Dendritic cell treated with granulocyte-macrophage colony-stimulating factor and Interleukin-4, amounts not matched to agents 40 ng/mL and 50 ng/mL, for 4 days (primary cell): ENCODE measurements at regions not wholly inside any gene's neighbourhood (a gene's known extent, or its start where the extent isn't known, plus 50 kb on each side); places are given as distances from the start of the nearest gene placed in this dataset.
A peak's percentile ranks its signal among the peaks of the same experiment; 100 is the strongest.

ENCODE experiments used
- H3K27ac Mint-ChIP-seq: one replicate; pipeline ENCODE4 v1.8.0; 2022; ENCODE audit warnings: mild to moderate bottlenecking, mixed read lengths
- H3K27me3 Mint-ChIP-seq: one replicate; pipeline ENCODE4 v1.8.0; 2022; ENCODE audit warnings: mild to moderate bottlenecking, mixed read lengths
- H3K36me3 Mint-ChIP-seq: one replicate; pipeline ENCODE4 v1.8.0; 2022; ENCODE audit warnings: low read depth, mixed read lengths
- H3K4me1 Mint-ChIP-seq: one replicate; pipeline ENCODE4 v1.8.0; 2022; ENCODE audit warnings: low read depth, mixed read lengths
- H3K4me3 Mint-ChIP-seq: one replicate; pipeline ENCODE4 v1.8.0; 2022; ENCODE audit warnings: mild to moderate bottlenecking, moderate library complexity, mixed read lengths
- H3K9me3 Mint-ChIP-seq: one replicate; pipeline ENCODE4 v1.8.0; 2022; ENCODE audit warnings: mixed read lengths
- intact Hi-C: fragments of 100-400 bp; cut with micrococcal nuclease; formaldehyde crosslinking; loops from one replicate; pipeline ENCODE4 v1.15.0; 2022

DNA sequence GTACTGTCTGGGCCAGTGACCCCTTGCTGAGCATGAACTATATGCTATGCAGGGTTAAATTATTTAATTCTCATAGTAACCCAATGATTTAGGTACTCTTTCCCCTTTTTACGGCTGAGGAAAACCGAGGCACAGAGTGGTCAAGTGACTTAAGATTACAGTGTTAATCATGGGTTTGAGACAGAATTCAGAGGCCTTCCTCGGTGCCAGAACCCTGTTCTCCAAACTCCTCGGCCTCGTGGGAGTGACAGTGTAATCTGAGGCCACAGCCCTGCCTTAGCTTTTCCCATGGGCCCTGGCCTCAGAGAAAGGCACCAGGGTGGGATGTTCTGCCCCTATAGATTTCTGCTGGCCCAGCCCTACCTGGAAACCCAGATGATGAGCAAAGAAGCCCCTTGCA is 86.4 kb upstream of the ZNF648 start:
- Mint-ChIP-seq H3K4me1 (peaks cover 73% of the 10 kb centered on the region), H3K9me3 (no peaks in the 10 kb centered on the region), H3K27me3 (no peaks in the 10 kb centered on the region), H3K36me3 (no peaks in the 10 kb centered on the region), H3K4me3 (no peak overlapping the region), H3K27ac (peak overlapping the region; percentile 98)
- intact Hi-C loops: no loop called here

DNA sequence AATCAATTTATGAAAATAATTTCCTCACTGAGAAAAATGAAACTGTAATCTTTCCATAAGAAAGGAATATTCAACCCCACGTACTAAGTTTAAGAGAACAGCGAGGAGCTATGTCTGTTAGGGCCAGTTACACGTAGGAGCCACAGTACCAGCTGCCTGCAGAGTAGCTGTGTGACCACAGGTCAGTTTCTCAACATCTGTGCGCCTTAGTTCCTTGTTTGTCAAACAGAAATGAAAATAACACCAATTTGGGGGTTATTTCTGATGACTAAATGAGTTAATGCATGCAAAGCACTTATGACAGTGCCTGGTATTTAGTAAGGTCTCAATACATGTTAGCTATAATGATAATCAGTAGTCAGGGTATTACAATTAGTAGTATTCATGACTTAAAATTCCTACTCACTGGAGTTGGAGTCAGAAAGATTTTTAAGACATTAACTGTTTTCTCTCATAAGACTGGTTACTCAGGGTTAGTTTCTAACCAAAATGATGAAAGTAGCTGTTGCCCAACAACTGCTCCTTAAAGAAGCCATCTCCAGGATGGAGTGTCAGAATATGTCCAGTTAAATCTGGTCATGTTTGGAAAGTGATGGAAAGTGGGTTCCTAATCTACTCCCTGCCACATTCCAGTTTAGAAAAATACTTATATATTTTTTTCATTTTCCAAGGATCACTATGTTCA is 85.8 kb upstream of the ZNF648 start:
- intact Hi-C loops: no loop called here
- no peaks in the 10 kb centered on the region for H3K9me3 Mint-ChIP-seq
- H3K4me1 Mint-ChIP-seq: peaks cover 73% of the 10 kb centered on the region
- H3K27ac Mint-ChIP-seq: peak overlapping the region; percentile 98
- no peaks in the 10 kb centered on the region for H3K27me3 Mint-ChIP-seq
- no peaks in the 10 kb centered on the region for H3K36me3 Mint-ChIP-seq
- no peak overlapping the region for H3K4me3 Mint-ChIP-seq

DNA sequence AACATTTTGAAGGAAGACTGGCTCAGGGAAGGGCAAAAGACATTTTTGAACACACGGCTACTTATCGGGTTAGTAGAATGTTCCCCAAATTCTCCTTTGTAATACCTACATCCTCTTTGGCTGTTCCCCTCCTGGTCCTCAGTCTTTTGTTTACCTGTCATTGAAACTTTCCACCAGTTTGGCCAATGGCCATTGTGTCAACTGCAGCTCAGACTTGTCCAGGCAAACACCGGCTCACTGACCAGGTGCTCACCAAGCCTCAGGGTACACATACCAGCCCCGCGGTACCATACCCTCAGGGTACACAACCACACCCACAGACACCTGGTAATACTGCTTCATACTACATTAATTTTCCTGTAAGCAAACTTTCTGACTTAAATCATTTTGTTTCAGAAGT is 84.8 kb upstream of the ZNF648 start:
- H3K4me1 Mint-ChIP-seq: peaks cover 68% of the 10 kb centered on the region
- H3K36me3 Mint-ChIP-seq: no peaks in the 10 kb centered on the region
- peak overlapping the region; percentile 98 for H3K27ac Mint-ChIP-seq
- intact Hi-C loops: no loop called here
- no peaks in the 10 kb centered on the region for H3K9me3 Mint-ChIP-seq
- H3K4me3 Mint-ChIP-seq: no peak overlapping the region
- H3K27me3 Mint-ChIP-seq: no peaks in the 10 kb centered on the region

DNA sequence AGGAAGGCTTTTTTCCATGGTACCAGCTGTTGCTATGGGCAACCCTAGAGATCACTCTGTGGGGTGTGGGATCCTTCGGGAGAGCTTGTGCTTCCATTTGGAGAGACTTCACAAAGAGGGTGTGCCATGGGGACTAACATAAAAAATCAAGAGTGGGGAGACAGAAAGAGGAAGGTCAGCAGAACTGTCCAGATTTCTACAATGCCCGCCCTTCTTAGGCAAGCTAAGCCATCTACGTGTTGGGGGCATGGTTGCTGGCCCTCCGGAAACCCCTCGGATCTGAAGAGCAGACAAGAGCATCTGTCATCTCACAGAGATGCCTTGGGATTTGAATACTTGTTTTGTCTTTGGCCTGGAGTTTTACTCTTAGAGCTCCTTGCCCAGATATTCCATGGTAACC is 83.9 kb upstream of the ZNF648 start:
- no peaks in the 10 kb centered on the region for H3K36me3 Mint-ChIP-seq
- no peaks in the 10 kb centered on the region for H3K27me3 Mint-ChIP-seq
- H3K4me3 Mint-ChIP-seq: no peak overlapping the region
- H3K9me3 Mint-ChIP-seq: no peaks in the 10 kb centered on the region
- peak overlapping the region; percentile 98 for H3K27ac Mint-ChIP-seq
- H3K4me1 Mint-ChIP-seq: peaks cover 68% of the 10 kb centered on the region
- intact Hi-C loops: loop anchor here (2.0 kb wide), 2 partner anchors 25 to 51 kb away; no protein-coding TSS in a partner anchor

DNA sequence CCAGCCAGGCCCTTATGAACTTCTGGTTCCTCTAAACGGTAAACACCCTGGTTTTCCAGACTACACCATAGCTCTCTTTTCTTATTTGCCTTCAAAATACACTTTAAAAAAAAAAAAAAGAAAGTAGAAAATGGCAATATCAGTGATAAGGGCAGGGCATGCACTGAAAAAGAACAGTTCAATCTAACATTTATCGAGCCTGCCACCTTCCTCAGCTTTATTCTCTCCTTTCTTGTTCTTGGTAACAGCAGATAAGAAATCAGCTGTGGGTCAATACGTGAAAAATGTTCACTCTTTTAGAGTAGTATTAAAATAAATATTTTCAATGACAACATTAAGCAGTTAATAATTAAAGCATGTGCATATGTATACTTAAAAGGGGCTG is 83.1 kb upstream of the ZNF648 start:
- H3K9me3 Mint-ChIP-seq: no peaks in the 10 kb centered on the region
- H3K4me3 Mint-ChIP-seq: no peak overlapping the region
- no peaks in the 10 kb centered on the region for H3K27me3 Mint-ChIP-seq
- no peaks in the 10 kb centered on the region for H3K36me3 Mint-ChIP-seq
- peak overlapping the region; percentile 98 for H3K27ac Mint-ChIP-seq
- intact Hi-C loops: loop anchor here (2.0 kb wide), 2 partner anchors 26 to 52 kb away; no protein-coding TSS in a partner anchor
- H3K4me1 Mint-ChIP-seq: peaks cover 61% of the 10 kb centered on the region

DNA sequence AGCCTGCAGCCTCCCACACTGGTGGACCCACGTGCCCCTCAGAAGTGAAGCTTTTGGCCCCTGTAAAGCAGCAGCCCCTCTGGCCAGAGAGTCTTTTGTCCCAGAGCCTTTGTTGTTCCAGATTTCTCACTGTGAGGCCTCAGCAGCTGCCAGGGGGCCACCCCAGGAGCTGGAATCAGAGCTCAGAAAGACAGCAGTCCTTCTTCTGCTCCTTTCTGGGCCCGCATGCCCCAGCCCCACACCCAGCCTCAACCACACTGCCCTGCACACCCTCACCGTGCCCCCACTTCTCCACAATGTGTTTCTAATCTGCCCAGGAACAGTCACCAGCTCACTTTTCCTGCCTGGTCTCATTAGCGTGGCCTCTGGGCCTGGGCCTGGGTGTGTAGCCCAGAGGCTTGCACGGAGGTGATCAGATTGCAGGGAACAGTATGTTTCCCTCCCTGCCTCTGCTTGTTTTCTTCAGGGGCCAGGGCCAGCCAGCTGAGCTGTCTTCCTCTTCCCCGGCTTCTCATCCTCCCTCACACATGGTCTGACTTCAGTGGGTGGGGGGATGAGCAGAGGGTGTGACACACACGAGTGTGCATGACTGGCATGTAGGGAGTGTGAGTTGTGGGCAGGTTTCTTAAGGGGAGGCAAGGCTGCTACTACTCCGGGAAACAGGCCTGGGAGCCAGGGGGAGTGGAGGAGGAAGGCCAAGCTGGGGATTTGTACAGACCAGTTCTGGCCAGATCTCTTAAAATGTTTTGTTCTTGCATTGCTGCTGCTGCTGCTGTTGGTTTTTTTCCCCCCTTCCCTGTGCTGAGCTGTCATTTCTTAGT is 82.5 kb upstream of the ZNF648 start:
- Mint-ChIP-seq H3K4me1 (peaks cover 55% of the 10 kb centered on the region), H3K27me3 (no peaks in the 10 kb centered on the region), H3K9me3 (no peaks in the 10 kb centered on the region), H3K4me3 (peak overlapping the region; percentile 64), H3K27ac (peak overlapping the region; percentile 98), H3K36me3 (no peaks in the 10 kb centered on the region)
- intact Hi-C loops: loop anchor here (1.0 to 2.0 kb wide), 4 partner anchors 27 to 252 kb away; no protein-coding TSS in a partner anchor

DNA sequence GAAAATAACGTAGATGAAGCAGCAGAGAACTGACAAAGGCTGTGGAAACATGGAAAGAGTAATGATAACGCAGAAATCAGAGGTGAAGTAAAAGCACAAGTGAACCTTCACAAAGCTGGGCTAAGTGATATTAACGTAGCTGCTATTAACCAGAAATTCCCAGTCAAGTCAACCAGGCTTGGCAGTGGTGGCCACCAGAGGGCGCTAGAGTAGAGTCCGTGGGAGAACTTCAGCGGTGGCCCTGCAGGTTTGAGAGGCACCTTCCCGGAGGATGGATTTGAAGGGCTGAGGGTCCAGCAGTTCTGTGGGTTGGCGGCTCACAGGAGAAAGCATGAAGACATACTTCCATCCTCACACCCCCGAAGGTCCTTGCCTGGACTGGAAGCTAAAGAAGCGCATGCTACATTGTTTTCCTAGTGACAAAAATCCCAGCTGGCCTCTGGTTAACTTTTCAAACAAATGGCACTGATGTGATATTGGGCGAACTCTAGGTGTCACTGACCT is 81.7 kb upstream of the ZNF648 start:
- no peaks in the 10 kb centered on the region for H3K36me3 Mint-ChIP-seq
- H3K27ac Mint-ChIP-seq: peak overlapping the region; percentile 98
- no peaks in the 10 kb centered on the region for H3K9me3 Mint-ChIP-seq
- H3K4me1 Mint-ChIP-seq: peaks cover 47% of the 10 kb centered on the region
- intact Hi-C loops: loop anchor here (1.0 kb wide), 2 partner anchors 58 to 253 kb away; no protein-coding TSS in a partner anchor
- peak overlapping the region; percentile 39 for H3K4me3 Mint-ChIP-seq
- H3K27me3 Mint-ChIP-seq: no peaks in the 10 kb centered on the region

DNA sequence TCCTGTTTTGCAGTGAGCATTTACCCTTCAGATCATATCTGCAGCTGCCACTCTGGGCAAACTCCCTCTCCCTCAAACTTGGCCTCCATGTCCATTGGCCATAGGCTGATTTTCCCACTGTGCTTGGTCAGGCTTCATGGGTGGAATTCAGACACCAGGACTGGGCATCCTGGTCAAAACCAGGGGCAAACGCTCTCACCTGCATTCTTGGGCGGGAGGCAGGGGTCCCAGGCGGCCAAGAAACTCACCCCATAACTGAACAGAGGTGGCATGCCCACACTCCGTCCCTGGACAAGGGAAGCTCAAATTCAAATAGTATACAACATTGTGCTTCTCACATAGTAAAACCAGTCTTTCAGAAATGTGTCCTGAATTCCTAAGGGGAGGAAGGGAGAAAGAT is 81.1 kb upstream of the ZNF648 start:
- Mint-ChIP-seq H3K27ac (peak overlapping the region; percentile 98), H3K4me3 (no peak overlapping the region), H3K4me1 (peaks cover 49% of the 10 kb centered on the region), H3K27me3 (no peaks in the 10 kb centered on the region), H3K36me3 (no peaks in the 10 kb centered on the region), H3K9me3 (no peaks in the 10 kb centered on the region)
- intact Hi-C loops: loop anchor here (1.0 kb wide), 2 partner anchors 57 to 254 kb away; no protein-coding TSS in a partner anchor

DNA sequence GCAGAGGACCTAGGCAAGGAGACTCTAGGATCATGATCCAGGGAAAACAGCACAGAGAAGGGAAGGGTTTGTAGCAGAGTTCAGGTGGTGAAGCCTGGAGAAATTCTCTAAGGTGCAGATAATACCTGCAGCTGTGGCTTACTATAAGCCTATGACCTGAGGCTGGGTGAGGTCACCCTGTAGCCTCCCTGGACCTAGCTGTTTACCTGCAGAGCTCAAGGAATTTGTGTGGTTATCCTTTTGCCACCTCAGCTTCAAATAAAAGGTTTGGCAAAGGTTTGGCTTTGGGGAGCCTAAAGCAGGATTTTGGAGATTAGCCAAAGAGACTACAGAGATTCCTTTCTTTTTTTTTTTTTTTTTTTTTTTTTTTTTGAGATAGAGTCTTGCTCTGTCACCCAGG is 79.5 kb upstream of the ZNF648 start:
- intact Hi-C loops: no loop called here
- H3K27ac Mint-ChIP-seq: peak overlapping the region; percentile 11
- peaks cover 59% of the 10 kb centered on the region for H3K4me1 Mint-ChIP-seq
- no peaks in the 10 kb centered on the region for H3K27me3 Mint-ChIP-seq
- no peak overlapping the region for H3K4me3 Mint-ChIP-seq
- H3K36me3 Mint-ChIP-seq: no peaks in the 10 kb centered on the region
- no peaks in the 10 kb centered on the region for H3K9me3 Mint-ChIP-seq

DNA sequence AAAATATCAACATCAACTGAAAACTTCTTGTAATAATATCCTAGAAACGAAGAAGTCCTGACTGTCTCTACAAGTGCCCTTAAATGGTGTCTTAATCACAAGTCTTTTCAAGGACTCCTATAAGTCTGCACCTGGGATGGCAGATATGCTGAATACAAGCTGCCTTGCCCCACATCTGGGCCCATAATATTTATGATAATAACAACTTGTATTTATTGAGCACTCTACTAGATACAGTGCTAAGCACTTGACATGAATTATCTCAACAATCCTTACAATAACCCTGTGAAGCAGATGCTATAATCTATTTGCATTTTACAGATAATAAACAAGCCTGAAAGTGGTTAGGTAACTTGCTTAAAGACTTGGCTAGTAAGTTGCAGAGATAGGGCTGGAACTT is 78.0 kb upstream of the ZNF648 start:
- Mint-ChIP-seq H3K4me3 (no peak overlapping the region), H3K27me3 (no peaks in the 10 kb centered on the region), H3K4me1 (peaks cover 51% of the 10 kb centered on the region), H3K27ac (no peak overlapping the region), H3K36me3 (peaks cover 2% of the 10 kb centered on the region), H3K9me3 (peaks cover 2% of the 10 kb centered on the region)
- intact Hi-C loops: no loop called here

DNA sequence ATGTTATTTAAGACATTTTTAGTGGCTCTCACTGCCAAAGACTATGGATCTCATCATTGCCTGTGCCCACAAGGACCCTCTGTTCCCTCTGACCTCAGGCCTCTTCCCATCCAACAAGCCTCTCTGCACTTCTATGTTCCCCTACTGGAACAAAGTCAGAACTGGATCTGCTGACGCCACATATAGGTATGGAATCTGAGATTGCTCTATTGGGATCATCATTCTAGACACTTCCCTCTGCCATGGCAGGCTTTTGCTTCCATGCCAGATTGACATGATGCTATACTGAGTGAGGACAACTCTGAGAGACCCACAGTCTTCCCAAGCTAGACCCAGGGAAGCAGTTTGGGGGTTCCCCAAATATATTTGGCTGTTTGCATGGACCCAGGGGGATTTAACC is 76.0 kb upstream of the ZNF648 start:
- H3K4me1 Mint-ChIP-seq: peaks cover 31% of the 10 kb centered on the region
- H3K27me3 Mint-ChIP-seq: no peaks in the 10 kb centered on the region
- peaks cover 7% of the 10 kb centered on the region for H3K36me3 Mint-ChIP-seq
- peak overlapping the region; percentile 76 for H3K27ac Mint-ChIP-seq
- H3K4me3 Mint-ChIP-seq: no peak overlapping the region
- intact Hi-C loops: no loop called here
- H3K9me3 Mint-ChIP-seq: peaks cover 15% of the 10 kb centered on the region

DNA sequence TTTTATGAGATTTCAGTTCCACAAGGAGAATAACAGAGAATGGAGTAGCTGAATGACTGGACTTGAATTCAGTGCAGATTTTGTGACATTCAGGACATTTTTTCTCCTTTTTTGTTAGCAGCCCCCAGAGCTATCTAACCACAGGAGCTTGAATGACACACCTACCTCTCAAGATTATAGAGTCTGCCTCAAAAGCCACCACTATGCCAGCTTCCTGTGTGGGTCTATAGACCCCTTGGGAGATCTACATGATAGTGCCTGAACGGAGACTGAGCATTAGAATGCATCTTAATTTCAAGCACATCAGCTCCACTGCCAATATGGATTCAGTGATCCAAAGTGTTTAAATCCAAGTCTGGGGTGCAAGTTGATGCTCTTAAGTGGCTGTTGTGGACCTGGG is 74.4 kb upstream of the ZNF648 start:
- peaks cover 27% of the 10 kb centered on the region for H3K4me1 Mint-ChIP-seq
- no peaks in the 10 kb centered on the region for H3K27me3 Mint-ChIP-seq
- peak overlapping the region; percentile 76 for H3K27ac Mint-ChIP-seq
- H3K9me3 Mint-ChIP-seq: peaks cover 15% of the 10 kb centered on the region
- no peak overlapping the region for H3K4me3 Mint-ChIP-seq
- intact Hi-C loops: no loop called here
- H3K36me3 Mint-ChIP-seq: peaks cover 7% of the 10 kb centered on the region

DNA sequence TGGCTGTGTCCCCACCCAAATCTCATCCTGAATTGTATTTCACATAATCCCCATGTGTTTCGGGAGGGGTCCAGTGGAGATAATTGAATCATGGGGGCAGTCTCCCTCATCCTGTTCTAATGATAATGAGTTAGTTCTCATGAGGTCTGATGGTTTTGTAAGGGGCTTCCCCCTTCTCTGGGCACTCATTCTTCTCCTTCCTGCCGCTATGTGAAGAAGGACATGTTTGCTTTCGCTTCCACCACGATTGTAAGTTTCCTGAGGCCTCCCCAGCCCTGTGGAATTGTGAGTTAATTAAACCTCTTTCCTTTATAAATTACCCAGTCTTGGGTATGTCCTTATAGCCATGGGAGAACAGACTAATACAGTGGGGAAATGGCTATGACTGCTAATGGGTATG is 72.7 kb upstream of the ZNF648 start:
- intact Hi-C loops: no loop called here
- Mint-ChIP-seq H3K36me3 (peaks cover 7% of the 10 kb centered on the region), H3K27ac (no peak overlapping the region), H3K9me3 (peaks cover 15% of the 10 kb centered on the region), H3K27me3 (no peaks in the 10 kb centered on the region), H3K4me3 (no peak overlapping the region), H3K4me1 (peaks cover 27% of the 10 kb centered on the region)

DNA sequence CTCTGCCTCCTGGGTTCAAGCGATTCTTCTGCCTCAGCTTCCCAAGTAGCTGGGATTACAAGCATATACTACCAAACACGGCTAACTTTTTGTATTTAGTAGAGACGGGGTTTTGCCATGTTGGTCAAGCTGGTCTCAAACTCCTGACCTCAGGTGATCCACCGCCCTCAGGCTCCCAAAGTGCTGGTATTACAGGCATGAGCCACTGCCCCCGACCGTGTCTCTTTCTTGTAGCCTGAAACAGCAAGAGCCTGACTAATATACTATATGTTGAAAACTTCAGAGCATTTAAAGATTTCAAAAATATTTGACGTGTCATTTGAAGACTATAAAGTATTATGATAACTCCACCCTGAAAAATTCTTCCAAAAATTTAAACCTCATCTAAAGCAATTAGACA is 71.7 kb upstream of the ZNF648 start:
- Mint-ChIP-seq H3K27ac (no peak overlapping the region), H3K27me3 (no peaks in the 10 kb centered on the region), H3K36me3 (peaks cover 7% of the 10 kb centered on the region), H3K4me1 (peaks cover 26% of the 10 kb centered on the region), H3K4me3 (no peak overlapping the region), H3K9me3 (peaks cover 15% of the 10 kb centered on the region)
- intact Hi-C loops: no loop called here
